GM21723 (cell line): ENCODE measurements at regions not wholly inside any gene's neighbourhood (a gene's known extent, or its start where the extent isn't known, plus 50 kb on each side); places are given as distances from the start of the nearest gene placed in this dataset.
"Not testable (repeated sequence)": the region's sequence is repeated elsewhere in the genome, so short reads cannot be mapped to it uniquely, and the experiment has no call there.

ENCODE experiments used
- ATAC-seq: cut with Tn5 transposase; IDR thresholded peaks from one replicate; pipeline ENCODE4 v1.9.1; 2021; ENCODE audit warnings: mild to moderate bottlenecking, moderate library complexity; ENCODE audit not compliant: unreplicated experiment

DNA sequence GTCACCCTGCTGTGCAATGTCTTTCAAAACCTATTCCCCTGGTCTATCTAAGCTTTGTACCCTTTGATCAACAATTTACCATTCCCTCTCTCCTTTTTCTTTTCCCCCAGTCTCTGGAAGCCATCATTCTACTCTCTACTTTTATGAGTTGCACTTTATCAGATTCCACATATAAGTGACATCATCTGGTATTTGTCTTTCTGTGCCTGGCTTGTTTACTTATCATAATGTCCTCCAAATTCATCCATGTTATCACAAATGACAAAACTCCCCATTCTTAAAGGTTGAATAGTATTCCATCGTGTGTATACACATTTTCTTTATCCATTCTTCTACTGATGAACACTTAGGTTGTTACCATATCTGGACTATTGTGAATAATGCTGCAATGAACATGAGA lies 344.2 kb upstream of the CCNH start:
- no peak for ATAC-seq

GRCh38 chr5:87755360-87755759 lies 342.6 kb upstream of the CCNH start:
- ATAC-seq, result no peak

GRCh38 chr5:87754009-87754757 lies 341.5 kb upstream of the CCNH start:
- no peak for ATAC-seq

- ATAC-seq, result no peak
Measured at GRCh38 chr5:87752362-87752761, 339.6 kb upstream of the CCNH start.

DNA sequence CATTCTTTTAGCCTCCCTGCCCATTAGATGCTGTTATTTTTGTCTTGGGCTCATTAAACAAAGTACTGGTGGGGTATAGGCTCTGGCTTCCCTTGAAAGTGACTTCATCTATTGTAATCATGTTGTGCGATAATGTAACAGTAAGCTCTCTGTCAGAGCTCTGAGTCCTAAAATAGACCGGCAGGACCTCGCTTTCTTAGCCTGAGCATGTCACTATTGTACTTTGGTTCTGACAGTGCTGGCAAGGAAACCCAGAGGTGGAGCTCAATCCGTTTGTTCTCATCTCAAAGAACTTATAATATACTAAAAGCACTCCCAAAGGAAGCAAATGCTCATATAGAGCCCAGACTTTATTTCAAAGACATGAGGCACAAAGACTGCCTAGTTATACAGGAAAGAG lies 339.1 kb upstream of the CCNH start:
- ATAC-seq, result no peak

- no peak for ATAC-seq
Measured at GRCh38 chr5:87746891-87747377, 334.2 kb upstream of the CCNH start.

DNA sequence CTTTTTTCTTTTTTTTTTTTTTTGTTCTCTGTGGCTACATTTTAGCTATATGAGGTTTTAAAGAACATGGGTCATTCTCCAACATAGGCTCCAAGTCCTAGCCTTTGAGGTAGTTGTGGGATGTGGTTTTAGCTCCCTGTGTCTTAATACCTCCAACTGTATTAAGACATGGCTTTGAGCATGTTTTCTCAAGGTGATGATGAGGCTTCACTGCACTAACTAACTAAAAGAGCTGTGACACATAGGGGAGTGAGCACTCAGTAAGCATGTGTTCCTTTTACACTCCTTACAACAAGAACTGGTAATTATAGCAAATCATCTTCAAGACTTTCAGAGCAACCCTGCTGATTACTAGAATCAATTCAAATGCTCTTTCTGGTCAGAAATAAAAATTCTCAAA lies 333.6 kb upstream of the CCNH start:
- ATAC-seq, result no peak

DNA sequence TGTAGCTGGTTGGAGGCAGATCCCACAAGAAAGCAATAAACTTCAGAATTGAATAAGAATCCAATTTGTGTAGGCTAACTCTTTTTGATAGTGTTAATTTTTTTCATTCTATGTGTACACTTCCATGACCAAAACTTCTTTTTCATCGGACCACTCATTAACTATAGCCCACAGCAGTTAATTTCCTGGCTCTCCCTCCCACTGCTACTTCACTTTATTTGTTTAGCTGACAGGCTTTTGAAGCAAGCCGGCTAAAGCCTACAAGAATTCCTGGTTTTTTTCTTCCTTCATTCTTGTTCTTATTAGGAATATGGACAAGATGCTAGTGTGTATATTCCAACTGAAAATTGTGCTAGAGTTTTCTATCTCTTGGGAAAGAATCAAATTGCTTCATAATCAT lies 329.2 kb upstream of the CCNH start:
- ATAC-seq, result no peak

- ATAC-seq, result no peak
Measured at GRCh38 chr5:87735923-87736322, 323.2 kb upstream of the CCNH start.

DNA sequence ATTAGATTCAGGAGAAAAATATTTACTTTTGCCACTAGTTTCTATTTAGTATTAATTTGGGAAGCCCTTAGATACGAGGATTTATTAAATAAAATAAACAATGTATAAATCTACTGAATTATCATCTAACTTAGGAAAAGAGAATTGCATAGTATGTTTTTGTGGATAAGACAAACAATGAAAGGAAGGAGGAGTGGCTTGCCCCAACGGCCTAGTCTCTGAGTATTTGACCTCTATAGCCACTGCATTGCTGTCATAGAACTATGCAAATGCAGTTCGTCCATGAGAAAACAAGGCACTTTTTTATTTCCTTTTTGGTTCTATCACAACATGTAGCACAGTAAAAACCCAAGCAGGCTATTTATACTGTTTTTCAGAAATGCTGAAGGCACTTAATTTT lies 321.2 kb upstream of the CCNH start:
- ATAC-seq, result no peak

DNA sequence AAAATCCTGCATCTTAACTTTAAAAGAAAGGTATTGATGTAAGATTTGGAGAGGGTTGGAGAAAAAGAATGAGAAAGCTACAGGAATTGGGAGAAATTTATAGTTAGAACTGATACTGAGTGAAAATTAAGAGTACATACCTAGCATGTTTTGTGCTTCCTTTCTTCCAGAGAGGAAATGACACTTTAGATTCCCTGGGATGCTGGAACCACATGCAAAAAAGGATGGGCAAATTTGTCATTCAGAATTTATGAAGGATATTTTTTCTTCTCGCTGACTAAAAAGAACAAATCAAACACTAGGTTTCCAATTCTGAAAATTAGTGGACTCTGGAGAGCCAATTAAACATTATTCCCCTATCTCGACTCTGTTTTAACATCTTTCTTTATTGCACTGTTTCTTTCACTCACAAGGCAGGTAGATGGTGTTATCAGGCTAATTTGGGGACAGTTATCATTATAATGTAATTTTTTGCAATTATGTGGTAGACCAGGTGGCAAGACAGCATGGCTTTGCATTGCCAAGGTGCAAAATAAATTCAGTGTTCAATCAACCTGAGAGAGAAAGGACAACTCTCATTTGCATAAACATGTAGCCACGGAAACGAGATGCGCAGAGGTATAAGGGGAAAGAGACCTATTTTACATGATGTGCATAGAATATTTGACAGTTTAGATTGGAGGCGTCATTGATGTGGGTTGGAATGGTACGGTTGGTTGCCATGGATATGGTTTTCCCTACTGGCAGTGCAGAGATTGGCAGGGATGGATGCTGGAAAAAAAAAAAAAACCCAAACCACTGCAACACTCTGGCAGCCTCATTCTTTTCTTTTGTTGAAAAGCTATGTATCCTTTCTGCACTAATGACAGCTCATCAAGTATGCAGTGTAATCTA lies 320.4 kb upstream of the CCNH start:
- ATAC-seq, result no peak

- ATAC-seq, result no peak
Measured at GRCh38 chr5:87729781-87730180, 317.1 kb upstream of the CCNH start.

- ATAC-seq, result no peak
Measured at GRCh38 chr5:87722286-87722685, 309.6 kb upstream of the CCNH start.

DNA sequence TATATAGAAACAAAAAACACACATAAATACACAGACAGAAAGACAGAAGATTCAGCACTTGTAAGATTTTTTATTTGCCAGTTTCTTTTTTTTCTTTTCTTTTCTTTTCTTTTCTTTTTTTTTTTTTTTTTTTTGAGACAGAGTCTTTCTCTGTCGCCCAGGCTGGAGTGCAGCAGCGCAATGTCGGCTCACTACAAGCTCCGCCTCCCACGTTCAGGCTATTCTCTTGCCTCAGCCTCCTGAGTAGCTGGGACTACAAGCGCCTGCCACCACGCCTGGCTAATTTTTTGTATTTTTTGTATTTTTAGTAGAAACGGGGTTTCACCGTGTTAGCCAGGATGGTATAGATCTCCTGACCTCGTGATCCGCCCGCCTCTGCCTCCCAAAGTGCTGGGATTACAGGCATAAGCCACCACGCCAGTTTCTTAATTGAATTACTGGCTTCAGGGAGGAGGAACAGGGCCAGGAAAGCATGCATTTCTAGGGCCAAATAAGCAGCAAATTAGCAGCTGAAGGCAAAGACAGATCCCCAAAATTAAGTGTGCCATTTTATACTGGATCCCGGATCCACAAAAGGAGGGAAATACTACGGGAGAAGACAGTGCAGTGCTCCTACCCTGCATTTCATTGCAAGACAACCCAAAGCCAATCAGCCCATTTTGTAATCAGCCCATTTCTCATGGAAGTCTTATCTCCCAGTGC lies 305.6 kb upstream of the CCNH start:
- not testable (repeated sequence) for ATAC-seq

- no peak for ATAC-seq
Measured at GRCh38 chr5:87717761-87718160, 305.0 kb upstream of the CCNH start.

DNA sequence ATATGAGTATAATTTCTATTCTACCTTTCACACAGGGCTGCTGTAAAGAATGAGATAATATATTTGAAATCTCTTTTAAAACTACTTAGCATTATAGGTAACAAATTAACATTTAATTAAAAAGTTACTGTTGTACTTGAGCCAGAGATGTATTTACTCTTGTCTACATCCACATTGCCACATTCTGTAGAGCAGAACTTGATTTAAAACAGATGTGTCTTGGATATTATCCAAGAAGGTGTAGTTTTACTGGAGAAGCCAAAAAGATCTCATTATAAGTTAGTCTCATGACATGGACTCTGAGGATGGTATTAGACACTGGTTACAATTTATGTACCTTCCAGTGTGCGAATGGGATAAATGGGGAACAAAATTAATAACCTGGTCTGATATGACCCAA lies 293.1 kb upstream of the CCNH start:
- no peak for ATAC-seq

- ATAC-seq, result peak; percentile 89
Measured at GRCh38 chr5:87686975-87687374, 274.2 kb upstream of the CCNH start.

GRCh38 chr5:87686018-87686417 lies 273.3 kb upstream of the CCNH start:
- ATAC-seq, result no peak

- ATAC-seq, result no peak
Measured at GRCh38 chr5:87674235-87674634, 261.5 kb upstream of the CCNH start.

DNA sequence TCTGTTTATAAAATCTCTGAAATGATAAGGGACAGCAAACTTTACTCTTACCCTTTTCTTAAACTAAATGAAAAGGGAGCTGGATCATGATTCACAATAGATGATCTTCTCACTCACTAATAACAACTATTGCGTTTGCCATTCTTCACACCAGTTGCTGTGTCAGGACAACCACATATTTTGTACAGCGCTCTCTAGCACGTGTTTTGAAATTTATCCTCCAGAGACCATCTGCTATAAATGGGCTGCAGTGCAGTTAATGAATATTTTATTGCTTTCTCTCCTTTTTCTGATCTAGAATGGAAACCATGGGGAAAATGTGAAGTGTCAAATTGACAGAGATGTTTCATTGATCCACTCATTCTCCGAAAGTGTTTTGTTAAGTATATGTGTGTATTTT lies 258.4 kb upstream of the CCNH start:
- no peak for ATAC-seq

- no peak for ATAC-seq
Measured at GRCh38 chr5:87665166-87665565, 252.4 kb upstream of the CCNH start.
